A673 (cell line): ENCODE measurements at regions not wholly inside any gene's neighbourhood (a gene's known extent, or its start where the extent isn't known, plus 50 kb on each side); places are given as distances from the start of the nearest gene placed in this dataset.

Experiments used
- EZH2 ChIP-seq: fragments of 200-600 bp; sonication (generic); IDR thresholded peaks from 2 replicates; pipeline ENCODE4 v1.6.1; 2017; ENCODE audit warnings: borderline replicate concordance, low read depth, mild to moderate bottlenecking, mixed read lengths, antibody characterized with exemption, low read length; ENCODE audit not compliant: poor library complexity, severe bottlenecking
- TF ChIP-seq, protein P1 (sequence below): fragments of 300-800, 200-600 bp; sonication (generic); conservative IDR thresholded peaks from 2 replicates; pipeline ENCODE4 v1.5.1; 2017; ENCODE audit warnings: low read depth, mild to moderate bottlenecking, antibody characterized with exemption, low read length, moderate library complexity, mixed read lengths

DNA sequence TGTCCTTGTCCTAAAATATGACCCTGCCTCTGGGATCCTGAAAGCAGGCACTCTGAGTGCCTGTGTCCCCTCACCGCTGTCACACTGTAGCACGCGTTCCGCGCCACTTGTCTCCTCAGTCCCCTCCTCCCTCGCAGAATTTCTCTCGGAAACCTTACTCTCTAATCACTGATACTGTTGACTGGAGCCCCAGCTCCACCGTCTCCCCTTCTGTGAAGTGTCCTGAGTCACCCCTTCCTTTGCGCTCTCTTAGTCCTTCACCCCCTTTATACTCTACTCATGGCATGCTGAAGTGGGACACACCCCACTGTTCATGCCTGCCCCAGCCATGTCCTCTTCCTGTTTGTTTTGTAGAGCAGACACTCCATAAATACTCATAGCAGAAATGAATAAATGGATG is 104.7 kb downstream of the ZNF664 start:
- TF ChIP-seq, protein P1, sequence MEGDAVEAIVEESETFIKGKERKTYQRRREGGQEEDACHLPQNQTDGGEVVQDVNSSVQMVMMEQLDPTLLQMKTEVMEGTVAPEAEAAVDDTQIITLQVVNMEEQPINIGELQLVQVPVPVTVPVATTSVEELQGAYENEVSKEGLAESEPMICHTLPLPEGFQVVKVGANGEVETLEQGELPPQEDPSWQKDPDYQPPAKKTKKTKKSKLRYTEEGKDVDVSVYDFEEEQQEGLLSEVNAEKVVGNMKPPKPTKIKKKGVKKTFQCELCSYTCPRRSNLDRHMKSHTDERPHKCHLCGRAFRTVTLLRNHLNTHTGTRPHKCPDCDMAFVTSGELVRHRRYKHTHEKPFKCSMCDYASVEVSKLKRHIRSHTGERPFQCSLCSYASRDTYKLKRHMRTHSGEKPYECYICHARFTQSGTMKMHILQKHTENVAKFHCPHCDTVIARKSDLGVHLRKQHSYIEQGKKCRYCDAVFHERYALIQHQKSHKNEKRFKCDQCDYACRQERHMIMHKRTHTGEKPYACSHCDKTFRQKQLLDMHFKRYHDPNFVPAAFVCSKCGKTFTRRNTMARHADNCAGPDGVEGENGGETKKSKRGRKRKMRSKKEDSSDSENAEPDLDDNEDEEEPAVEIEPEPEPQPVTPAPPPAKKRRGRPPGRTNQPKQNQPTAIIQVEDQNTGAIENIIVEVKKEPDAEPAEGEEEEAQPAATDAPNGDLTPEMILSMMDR: no peak
- no peak for TF ChIP-seq EZH2
